Middle frontal gyrus (tissue), 1 donor: ENCODE measurements at regions not wholly inside any gene's neighbourhood (a gene's known extent, or its start where the extent isn't known, plus 50 kb on each side); places are given as distances from the start of the nearest gene placed in this dataset.
"Not testable (repeated sequence)": the region's sequence is repeated elsewhere in the genome, so short reads cannot be mapped to it uniquely, and the experiment has no call there.

Experiments
- DNase-seq: peaks from one replicate; pipeline ENCODE4 v3.0.0-alpha.2; 2015; ENCODE audit warnings: low spot score; ENCODE audit errors: extremely low spot score

DNA sequence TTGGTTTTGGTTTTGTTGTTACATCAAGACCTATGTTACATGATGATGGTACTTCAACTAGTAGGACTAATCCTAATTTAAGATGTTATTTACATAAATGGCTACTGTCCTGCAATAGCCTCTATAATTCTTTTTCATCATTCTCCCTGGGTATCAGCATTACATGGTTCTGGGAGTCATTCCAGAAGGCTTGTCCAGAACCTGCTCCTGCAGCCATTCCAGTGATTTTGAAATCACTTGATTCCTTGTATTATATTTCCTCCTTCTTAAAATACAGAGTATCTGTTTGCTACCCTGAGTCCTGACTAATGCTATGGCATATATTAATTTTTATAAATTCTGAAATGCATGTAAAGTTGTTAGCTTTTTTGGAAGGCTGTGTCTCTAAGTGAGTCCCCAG is 400.5 kb upstream of the MEIS1 start:
- no peak for DNase-seq

DNA sequence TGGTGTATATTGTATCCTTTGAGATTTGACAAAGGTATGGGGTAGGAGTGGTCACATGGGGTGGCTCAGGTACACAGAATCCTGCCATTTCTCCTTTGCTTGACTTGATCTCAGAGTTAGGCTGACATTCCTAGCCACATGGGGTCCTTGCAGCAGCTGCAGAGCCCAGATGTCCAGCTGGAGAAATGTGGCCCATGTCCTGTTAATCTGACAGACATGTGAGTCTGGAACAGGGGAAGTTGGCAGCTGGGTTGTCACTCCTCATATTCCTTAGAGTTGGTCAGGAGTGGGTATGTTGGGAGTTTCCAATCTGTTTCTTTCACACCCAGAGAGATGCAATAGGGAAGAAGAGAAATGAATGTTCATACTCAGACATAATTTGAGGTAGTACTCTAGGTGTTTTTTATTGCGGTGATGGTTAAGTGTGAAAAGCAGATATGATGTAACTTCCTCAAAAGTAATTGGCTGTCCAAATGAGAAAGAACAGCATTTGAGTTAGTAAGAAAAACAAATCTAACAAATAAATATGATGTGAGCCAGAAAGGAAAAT is 402.6 kb upstream of the MEIS1 start:
- no peak for DNase-seq

DNA sequence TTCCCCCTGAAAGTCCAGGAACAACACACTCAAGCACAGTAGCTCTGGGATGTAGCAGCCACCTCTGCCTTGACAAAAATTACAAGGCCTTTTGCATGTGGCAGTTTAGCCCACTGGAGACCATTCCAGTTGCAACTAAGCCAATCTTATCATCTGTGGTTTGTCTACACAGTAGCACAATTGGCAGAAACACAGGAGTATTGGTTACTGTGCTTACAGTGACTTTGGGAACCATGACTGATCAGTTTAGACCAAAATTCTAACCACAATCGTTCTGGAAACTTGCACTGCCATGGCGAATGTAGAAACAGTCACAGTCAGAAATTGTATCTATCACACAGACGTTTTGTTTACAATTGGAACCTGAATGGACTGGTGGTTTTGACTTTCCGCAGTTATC is 403.7 kb upstream of the MEIS1 start:
- DNase-seq = no peak

DNA sequence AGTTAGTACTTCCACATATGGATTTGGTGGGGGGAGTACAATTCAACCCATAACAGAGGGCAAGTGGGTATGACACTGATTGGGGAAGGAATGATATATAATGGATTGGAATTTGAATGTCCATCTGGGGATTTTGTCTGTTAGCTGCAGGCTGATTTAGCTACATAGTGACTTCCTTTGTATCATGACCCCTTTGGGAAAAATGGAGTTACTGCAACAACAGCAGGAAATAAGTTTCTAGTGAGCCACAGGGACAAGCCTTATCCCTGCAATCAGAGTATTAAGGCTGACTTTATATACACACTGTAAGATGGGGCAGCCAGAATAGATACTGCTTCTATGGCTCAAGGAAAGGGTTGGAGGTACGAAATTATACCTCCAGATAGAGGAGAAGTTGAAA is 404.4 kb upstream of the MEIS1 start:
- DNase-seq = no peak

DNA sequence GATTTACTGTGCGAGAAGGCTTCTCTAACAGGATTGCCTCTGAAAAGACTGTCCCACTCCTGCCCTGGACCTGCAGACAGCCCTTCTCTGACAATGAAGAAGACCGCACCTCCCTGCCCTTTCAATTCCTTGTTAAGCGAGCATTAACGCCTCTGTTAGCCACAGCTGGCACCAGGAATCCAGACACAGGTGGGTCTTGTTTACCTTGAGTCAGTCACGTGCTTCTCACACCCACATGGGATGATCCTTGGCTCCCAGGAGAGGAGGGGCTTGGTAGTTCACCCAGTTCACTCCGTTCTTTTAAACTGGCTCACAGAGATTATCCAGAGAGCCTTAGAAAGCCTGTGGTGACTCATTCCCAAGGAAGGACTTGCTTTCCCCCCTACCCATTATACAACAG is 410.5 kb upstream of the MEIS1 start:
- DNase-seq = no peak

DNA sequence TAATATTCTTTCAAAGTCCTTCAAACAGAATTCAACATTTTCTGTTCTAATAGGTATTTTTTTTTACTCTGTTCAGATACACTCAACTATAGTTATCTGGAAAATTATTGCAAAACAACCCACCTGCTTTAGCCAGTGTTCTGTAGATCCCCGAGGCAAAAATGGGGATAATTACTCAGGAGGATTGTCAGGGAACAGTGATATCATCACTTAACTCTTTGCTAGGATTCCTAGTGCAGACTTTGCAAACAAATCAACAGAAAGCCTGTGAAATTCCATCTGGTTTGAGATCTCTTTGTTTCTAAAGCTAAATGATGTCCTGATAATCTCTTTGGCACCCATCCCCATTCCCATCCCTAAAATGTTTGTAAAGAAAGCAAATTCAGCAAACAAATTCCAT is 413.6 kb upstream of the MEIS1 start:
- DNase-seq = no peak

DNA sequence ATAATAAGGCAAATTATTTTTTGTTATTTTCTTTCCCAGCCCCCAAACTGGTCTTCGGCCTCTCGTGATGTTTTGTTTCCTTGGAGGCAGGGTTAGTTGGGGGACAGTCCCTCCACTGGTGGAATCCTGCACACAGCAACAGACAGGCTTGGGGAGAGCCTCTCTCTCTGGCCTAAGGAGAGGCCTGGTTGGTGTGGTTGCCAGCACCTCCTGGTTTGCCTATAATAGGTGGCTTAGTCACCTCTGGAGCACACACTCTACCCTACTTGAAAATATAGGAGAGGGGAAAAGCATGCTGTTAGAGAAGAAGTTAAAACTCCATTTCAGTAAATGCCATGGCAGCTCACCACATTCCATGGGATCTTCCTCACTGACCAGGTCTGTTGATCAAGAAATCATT is 417.2 kb upstream of the MEIS1 start:
- no peak for DNase-seq

DNA sequence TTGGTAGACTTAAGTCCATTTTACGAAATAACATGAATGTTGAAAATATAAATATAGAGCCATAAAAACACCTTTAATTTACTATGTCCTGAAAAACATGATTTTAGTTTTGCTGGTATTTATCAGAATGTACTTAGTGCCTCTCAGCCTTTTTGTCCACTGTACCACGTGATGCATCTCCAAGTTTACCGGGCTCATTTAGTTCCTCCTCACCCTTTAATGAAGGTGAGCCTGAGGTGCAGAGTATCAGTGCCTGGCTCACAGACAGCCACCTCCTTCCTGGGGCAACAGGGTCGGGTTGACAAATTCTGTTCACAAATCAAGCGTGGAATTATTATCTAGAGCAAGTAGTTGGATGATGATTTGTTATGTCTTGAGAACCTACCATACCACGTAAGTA is 420.5 kb upstream of the MEIS1 start:
- no peak for DNase-seq

DNA sequence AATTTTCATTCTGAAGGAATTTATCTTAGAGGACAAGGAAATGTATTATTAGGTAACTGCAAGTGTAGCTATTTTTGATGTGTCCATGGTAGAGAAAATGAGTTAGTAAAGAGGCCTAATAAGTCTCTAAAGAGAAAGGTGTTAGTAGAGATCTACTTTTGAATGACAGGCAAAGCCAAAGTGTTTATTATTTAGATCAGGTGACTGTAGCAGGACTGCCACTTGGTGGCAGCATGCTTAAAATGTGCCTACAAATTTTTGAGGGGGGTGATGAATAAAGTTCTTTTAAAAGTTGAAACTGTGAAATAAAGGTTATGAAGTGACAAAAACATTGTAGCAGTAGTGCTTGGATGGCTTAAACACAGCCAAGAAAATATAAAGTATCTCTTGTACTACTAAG is 421.5 kb upstream of the MEIS1 start:
- DNase-seq = no peak

DNA sequence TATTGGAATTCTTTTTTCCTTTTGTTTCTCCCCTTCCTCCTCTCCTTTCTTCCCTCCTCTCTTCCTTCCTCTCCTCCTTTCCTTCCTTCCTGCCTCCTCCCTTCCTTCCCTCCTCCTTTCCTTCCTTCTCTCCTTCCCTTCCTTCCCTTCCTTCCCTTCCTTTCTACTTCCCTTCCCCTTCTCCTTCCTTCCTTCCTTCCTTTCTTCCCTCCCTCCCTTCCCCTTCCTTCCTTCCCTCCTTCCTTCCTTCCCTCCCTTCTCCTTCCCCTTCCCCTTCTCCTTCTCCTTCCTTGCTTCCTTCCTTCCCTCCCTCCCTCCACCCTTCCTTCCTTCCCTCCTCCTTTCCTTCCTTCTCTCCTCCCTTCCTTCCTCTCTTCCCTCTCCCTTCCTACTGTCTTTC is 431.0 kb upstream of the MEIS1 start:
- no peak for DNase-seq

DNA sequence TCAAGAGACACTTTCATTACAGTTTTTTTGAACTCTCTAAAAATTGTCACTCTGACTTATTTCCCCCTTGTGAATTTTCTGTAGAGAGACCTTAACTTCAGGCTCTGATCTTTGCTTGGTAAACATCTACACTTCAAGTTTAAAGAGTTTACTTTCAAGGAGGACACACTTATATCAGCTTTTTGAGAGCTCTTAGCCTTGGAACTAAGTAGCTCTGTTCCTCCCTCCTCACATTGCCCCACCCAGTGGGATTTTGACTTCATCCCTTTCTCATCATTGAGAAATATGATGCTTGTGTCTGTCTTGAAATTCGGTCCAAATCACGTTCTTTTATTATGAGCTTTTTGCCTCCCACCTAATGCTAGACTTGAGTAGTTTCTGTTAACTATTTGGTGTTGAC is 433.4 kb upstream of the MEIS1 start:
- DNase-seq = no peak

DNA sequence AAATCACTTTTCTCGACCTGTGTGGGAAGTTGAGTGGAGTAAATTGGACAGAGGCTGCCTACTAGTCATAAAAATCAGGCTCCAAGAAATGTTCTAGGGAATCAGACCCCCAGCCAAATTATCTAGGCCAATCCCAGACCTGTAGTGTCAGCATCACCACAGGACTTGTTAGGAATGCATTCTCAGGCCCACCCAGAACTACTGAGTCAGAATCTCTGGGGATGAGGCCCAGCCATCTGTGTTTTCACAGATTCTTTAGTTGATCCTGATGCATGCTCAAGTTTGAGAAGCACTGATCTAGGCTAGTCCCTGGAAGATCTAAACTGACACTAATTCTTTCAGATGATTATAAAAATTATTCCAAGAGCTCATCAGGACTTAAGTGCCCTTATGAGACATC is 434.0 kb upstream of the MEIS1 start:
- DNase-seq = no peak

DNA sequence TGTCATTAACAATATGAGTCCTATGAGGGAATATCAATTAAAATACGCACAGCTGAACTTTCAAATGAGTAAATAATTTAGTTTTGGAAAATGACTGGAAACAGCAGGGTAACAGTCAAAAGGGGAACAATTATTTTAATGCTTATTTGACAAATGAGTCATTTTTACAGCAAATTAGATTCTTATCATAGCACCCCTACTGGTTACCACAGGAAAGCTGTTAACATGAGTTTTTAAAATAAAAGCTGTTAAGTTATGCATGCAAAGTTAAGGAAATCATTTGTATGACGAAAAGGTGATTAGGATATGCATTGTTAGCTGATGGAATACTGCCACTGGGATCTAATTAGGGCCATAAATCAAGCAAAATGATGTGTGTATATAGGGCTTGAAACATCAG is 435.1 kb upstream of the MEIS1 start:
- DNase-seq = no peak

DNA sequence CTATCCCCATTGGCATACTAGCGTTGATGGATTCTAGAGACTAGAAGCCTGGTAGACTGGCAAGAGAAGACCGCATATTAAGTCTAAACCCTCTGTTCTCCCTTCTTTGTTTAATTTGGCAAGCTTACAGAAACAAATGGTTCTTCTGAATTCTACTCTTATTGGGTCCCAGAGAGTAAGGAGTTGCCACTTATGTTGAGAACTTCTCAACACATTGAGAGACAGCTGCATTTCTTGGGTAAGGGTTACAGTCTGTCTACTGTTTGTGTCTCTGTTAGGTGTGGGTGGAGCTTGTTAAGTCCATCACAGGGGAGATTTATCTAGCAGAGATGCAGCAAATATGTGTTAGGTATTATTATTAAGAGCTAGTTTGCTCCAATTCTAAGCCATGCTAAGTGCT is 435.8 kb upstream of the MEIS1 start:
- DNase-seq = no peak

DNA sequence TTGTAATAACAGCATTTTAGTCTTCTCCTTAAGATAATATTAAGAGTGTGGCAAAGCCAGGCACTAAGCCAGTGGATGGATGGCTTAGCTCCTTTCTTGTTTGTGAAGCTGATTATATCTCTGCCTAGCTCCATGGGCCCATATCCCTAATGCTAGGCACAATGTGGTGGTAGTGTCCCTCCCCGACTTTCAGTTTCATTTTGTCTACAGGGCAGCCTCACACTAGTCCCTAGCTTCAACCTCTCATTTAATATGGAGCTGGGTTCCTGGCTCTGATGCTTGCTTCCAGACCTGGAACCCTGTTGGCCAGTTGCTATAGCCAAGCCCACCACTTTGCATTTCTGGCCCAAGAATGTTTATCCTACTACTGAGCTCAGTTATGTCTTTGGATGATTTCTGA is 437.0 kb upstream of the MEIS1 start:
- no peak for DNase-seq

DNA sequence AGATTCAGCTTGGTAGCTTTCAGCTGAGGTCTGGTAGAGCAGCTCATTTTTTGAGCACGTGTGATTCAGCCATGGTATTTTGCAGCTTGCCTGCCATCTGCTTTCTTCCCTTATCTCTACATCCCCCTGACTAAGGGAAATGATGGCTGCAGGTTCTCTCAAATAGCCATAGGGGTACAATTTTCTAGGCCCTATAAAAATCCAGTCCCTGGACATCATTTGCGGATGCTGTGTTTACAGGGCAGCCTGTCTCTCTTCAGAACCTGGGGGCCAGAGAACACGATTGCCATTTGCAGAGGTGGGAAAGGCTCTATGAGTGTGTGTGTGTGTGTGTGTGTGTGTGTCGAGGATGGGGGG is 442.7 kb upstream of the MEIS1 start:
- DNase-seq = no peak

DNA sequence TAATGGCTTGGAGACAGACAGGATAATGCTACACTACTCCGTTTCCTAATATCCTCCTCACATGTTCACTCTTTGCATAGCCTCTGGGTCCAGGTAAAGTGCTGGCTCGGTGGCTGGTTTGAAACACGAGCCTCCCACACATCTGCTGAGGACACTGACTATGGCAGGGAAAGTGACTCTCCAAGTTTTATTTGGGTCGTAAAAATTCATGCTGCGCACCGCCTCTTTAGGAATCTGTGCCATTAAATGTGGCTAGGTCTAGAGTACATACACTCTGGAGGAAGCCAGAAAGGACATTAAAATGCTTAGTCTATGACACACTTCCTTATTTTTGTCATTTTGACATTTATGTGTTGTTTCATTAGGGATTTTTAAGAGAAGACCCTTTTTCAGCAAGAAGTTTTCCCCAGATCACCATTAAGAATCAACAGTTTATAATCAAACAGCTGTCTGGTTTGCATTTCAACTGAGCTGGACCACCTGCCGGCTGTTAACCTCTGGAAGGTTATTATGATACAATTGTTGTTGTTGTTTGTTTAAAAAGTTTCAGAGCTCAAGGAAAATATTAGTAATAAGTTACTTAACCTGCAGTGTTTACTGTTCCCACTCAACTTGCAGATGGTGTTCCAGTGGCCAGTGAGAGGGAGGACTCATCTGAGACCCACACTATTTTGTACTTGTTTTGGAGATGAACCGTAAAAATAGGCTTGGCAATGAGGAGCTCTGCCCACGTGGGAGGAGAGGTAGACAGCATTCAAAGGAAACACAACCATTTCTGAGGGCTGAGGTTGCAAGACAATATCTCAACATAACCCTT is 443.3 kb upstream of the MEIS1 start:
- DNase-seq = no peak

DNA sequence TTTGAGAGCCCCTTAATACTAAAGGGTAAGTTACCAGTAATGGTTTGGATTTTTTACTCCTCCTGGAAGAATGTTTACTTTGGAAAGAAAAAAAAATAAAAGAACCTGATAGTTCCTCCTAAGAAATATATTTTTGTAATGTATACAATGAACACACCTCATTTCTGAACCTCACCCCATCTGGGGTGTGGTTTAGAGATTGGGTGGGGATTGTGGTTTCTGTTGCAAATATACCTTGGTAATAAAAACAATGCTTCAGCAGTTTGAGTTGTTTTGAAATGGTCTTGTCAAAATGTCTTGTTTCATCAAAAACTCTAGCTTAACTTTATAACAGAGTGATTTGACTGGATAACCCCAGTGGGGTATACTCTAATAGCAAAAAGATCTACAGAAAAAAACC is 448.9 kb upstream of the MEIS1 start:
- DNase-seq = no peak

DNA sequence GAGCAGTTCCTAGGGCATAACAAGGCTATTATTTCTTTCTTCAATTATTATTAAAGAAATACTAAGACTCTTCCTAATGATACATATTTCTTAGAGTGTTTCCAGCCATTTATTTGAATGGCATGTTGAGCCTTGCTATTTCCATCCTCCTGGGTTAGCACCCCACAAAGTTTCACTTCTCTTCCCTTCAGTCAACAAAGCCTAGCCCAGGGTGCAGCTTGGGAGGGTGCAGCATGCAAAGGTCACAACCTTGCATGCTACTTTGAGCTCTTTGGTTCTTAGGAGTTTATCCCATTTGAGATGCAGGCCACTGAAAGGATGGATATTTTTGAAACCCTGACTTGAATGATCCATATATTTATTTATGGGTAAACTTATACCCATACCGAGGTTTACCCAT is 454.4 kb upstream of the MEIS1 start:
- DNase-seq = no peak

DNA sequence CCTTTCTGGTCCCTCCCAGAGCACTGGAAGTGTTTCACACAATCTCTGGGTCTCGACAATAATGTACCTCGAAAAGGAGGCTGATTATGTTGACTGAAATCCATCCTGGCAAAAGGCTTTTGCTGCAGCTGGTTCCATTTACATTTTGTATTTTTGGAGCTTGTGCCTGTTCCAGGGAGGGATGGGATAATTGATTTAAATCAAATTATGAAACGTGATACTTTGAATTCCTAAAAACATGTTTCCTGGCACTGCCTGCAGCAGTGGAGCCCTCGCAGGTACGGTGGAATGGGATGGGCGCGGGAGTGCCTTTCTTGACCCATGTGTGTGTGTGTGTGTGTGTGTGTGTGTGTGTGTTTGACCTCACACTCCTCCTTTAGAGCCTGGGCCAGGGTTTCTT is 455.5 kb upstream of the MEIS1 start:
- no peak for DNase-seq

DNA sequence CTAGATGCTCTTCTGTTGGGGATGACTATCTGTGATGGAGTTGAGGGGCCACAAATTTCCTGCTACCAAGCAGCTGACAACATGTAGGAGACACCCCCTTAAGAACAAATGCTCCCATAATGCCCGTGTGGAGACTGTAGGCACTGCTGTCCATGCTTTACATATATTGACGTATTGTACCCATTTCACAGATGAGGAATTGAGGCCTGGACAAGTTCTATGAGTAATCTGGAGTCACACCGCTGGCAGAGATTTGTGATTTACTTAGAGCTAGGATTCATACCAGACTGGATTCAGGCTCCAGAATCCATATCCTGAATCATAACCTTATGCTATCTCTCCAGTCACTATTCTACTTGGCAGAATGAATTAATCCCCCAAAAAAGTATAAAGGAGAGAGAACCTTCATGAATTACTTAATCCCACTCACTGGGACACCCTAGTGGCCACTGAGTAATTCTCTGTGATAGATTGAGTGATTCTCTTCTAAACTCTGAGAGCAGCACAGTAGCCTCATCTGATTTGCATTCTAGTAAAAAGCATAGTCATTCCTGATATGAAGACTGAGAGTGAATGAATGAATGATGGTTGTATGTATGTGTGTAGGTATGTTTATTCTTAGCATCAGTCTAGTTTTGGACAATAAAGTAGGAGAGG is 460.7 kb upstream of the MEIS1 start:
- DNase-seq = no peak

DNA sequence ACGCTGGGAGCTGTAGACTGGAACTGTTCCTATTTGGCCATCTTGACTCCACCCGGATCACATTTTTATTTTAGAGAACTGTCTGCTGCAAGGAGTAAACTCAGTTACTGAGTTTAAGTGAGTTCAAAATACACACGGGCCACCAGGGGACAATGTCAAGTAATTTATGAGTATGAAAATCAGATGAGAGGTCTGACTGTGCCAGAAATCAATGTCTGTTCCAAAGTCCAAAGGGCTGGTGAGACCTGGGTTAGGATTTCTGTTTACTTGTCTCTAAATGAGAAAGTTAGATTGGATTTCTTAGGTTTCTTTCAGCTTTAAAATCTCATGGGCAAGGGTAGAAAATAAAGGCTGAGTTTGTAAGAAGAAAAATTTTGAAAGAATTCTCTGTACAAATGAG is 465.8 kb upstream of the MEIS1 start:
- no peak for DNase-seq

DNA sequence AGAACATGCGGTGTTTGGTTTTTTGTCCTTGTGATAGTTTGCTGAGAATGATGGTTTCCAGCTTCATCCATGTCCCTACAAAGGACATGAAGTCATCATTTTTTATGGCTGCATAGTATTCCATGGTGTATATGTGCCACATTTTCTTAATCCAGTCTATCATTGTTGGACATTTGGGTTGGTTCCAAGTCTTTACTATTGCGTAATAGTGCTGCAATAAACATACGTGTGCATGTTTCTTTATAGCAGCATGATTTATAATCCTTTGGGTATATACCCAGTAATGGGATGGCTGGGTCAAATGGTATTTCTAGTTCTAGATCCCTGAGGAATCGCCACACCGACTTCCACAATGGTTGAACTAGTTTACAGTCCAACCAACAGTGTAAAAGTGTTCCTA is 471.6 kb upstream of the MEIS1 start:
- not testable (repeated sequence) for DNase-seq
